ENCODE measurements at regions not wholly inside any gene's neighbourhood (a gene's known extent, or its start where the extent isn't known, plus 50 kb on each side); places are given as distances from the start of the nearest gene placed in this dataset.

DNA sequence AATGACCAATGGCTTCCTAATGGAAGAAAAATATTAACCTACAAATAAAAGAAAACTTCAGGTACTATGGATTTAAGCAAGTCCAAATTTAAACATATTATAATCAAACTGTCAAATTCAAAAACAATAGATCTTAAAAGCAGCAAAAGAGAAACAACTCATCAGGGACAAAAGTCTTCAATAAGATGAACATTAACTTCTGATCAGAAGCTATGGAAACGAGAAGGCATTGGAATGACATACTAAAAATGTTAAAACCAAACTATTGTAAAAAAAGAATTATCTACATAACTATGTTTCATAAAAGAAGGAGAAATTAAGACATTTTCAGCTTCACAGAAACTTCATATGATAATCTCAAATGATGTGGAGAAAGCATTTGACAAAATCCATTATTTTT is 334.7 kb downstream of the ANKRD7 start:
- FAIRE-seq (no peak), DNase-seq (ENCODE audit: insufficient read length, low spot score) (no peak)

DNA sequence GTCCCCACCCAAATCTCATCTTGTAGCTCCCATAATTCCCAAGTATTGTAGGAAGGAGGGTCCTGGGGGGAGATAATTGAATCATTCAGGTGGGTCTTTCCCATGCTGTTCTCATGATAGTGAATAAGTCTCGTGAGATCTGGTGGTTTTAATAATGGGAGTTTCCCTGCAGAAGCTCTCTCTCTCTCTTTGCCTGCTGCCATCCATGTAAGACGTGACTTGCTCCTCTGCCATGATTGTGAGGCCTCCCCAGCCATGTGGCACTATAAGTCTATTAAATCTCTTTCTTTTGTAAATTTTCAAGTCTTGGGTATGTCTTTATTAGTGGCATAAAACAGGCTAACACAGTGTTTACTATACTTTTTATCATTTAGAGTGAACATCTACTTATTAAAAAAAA is 338.8 kb downstream of the ANKRD7 start:
- FAIRE-seq (no peak), DNase-seq (ENCODE audit: insufficient read length, low spot score) (no peak)

DNA sequence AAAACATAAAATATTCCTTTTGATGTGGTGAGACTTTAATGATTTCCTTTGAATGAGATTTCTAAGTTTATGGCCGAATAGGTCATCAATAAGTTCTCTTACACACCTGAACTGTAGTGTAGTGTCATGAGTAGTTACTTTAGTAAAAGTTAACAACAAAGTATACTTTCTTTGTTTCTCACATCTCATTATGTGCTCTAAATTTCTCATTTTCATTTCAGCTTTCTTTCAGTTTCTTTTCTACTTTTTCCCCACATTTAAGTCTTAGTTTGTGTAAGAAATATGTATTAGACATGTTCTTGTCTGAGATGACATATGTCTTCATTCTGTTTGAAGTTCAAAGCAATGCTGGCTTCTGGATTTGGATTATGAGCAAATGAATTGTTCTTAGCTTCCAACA is 348.1 kb downstream of the ANKRD7 start:
- DNase-seq (ENCODE audit: insufficient read length, low spot score): no peak
- no peak for FAIRE-seq

DNA sequence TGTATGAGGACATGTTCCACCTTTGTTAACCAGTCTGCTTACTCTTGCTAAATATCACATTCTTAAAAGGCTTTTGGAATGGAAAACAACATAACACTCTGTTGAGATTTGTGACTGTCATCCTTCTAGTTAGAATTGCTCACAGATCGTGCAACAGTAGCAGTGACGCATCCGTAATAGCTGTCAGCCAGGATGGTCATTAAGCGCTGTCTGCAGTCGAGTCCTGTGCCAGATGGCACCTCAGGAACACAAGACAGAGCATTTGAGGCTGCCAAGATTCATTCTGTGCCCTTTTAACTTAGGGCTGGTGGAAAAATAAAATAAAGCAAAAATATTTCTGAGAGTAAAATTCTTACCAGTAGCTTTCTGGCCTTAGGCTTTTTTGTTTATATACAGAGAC is 348.6 kb downstream of the ANKRD7 start:
- DNase-seq (ENCODE audit: insufficient read length, low spot score) (no peak), FAIRE-seq (no peak)

DNA sequence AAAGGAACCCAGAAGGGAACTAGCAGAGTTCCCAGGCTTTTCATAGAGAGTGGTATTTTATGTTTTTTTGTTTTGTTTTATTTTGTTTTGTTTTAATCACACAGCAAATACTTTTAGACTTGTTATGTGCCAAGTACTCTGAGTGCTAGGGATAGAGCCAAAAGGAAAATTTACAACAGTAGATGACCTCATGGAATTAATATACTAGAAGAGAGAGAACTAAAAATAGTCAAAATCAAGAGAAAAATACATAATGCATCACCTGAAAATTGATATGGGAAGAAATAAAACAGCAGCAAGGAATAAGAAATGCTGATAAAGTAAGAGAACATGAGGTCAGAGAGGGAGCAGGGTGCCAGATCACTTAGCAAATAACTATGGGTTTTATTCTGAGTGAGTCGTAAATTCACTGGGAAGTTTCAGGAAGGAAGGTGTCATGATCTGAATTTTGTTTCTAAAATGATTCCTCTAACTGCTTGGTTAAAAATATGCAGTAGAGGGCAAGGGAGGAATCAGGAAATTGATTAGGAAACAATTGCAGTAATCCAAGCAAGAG is 351.0 kb downstream of the ANKRD7 start:
- no peak for DNase-seq (ENCODE audit: insufficient read length, low spot score)
- no peak for FAIRE-seq

DNA sequence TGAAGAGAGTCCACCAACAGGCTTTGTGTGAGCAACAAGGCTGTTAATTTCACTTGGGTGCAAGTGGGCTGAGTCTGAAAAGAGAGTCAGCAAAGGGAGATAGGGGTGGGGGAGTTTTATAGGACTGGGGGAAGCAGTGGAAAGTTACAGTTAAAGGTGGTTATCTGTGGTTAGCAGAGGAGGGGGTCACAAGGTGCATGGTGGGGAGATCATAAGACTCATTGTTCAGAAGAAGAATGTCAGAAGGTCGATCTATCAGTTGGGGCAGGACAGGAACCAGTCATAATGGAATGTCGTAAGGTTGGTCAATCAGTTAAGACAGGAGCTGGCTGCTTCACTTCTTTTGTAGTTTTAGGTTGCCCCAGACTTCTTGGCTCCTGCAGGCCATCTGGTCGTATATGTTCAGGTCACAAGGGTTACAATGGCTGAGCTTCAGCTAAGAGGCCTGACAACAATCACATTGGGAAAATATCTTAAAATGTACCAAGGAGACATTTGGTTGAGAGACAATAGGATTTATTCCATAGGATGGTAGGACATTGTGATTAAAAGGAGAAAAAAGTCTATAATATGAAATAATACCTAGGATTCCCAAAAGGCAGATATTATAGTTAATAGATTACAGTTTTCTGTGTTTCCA is 356.4 kb downstream of the ANKRD7 start:
- FAIRE-seq (no peak), DNase-seq (ENCODE audit: insufficient read length, low spot score) (no peak)

DNA sequence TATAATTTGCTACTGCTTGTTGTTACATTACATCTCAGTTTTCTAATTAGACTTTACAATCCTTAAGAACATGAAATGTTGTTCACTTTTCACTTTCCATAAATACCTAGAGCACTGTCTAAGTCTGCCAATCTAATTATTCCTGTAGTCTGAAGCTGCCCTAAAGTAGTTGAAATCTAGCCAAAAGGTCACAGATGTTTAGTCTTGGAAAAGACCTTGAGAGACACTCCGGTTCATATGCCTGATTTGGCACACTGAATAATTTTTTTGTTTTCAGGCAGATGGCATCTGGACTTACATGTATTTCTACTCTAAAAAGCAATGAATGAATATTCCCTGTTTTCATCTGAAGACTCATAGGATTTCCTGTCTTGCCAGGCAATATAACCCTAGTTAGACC is 359.1 kb downstream of the ANKRD7 start:
- FAIRE-seq (no peak), DNase-seq (ENCODE audit: insufficient read length, low spot score) (no peak)

DNA sequence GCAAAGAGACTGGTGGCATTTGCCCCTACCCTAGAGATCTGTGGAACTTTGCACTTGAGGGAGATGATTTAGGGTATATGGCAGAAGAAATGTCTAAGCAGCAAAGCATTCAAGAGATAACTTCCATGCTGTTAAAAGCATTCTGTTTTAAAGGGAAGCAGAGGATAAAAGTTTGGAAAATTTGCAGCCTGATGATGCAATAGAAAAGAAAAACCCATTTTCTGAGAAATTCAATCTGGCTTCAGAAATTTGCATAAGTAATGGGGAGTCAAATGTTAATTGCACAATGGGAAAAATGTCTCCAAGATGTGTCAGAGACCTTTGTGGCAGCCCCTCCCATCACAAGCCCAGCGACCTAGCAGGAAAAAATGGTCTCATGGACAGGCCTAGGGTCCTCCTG is 361.7 kb downstream of the ANKRD7 start:
- FAIRE-seq (no peak), DNase-seq (ENCODE audit: insufficient read length, low spot score) (no peak)

DNA sequence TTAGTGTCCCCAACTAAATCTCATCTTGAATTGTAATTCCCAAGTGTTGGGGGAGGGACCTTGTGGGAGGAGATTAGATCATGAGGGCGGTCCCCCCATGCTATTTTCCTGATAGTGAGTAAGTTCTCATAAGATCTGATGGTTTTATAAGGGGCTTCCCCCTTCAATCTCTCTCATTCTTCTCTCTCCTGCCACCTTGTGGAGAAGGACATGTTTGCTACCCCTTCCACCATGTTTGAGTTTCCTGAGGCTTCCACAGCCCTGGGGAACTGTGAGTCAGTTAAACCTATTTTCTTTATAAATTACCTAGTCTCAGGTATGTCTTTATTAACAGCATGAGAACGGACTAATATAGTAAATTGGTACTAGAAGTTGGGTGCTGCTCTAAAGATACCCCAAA is 365.6 kb downstream of the ANKRD7 start:
- FAIRE-seq: no peak
- DNase-seq (ENCODE audit: insufficient read length, low spot score): no peak

DNA sequence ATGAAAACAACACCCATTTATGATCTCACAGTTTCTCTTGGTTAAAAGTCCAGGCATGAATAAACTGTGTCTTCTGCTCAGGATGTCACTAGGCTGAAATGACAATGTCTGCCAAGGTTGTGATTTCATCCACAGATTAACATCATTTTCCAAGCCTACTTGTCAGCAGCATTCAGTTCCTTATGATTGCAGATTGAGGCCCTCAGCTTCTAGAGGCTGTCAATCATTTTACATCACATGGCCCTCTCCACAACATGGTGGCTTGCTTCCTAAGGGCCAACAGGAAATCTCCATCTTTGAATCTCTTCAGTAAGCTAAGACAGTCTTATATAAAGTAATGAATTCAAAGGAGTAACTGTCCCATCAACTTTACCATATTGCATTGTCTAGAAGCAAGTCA is 377.6 kb downstream of the ANKRD7 start:
- no peak for DNase-seq (ENCODE audit: insufficient read length, low spot score)
- FAIRE-seq: no peak

DNA sequence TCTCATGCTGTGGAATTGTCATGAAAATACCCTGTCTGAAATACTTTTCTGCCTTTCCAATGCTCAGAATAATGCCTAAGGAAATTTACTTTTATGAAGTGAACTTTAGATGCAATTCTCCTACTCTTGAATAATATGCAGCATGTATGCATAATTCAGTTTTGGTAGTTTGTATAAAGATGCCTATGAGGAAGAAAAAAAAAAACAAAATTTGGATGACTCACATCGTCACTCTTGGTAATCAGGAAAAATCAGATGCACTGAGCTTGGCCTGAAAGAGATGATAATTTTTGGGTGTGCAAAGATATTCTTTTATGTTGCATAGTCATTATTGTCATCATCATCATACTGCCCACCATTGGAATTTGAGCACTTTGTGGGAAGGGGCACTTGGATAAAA is 382.1 kb downstream of the ANKRD7 start:
- DNase-seq (ENCODE audit: insufficient read length, low spot score) (no peak), FAIRE-seq (no peak)

DNA sequence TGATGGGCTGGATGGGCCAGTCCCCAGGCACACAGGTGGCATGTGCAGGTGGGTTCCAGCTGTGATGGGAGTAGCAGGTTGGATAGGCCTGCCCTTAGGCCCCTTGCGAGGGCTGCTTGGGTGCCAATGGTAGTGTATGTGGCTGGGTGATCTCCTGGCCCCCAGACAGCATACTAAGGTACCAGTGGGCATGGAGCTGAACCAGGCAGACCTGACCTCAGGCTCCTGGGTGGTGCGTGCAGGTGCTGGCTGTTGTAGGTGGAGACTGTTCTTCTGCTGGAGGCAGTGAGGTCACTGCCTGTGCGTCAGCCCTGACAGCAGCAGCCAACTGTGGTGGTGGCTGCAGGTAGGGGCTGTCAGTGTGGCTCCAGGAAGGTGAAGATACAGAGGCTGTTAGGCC is 384.7 kb downstream of the ANKRD7 start:
- no peak for FAIRE-seq
- no peak for DNase-seq (ENCODE audit: insufficient read length, low spot score)

DNA sequence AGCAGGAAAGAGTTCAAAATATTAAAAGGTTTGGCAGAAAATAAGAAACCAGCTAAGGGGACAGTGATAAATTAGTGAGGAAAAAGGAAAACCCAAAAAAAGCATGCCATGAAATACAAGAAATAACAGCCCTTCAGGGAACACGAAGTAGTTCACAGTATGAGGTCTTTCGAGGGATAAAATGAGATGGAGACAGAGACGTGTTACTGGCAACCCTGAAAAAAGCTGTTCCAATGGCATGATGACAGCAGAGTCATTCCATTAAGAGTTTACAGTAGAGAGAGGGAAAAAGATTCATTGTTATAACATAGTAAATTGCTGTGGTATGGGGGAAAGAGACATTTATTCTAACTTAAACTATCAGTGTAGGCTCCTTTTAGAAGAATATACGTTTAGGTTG is 391.2 kb downstream of the ANKRD7 start:
- DNase-seq (ENCODE audit: insufficient read length, low spot score): no peak

DNA sequence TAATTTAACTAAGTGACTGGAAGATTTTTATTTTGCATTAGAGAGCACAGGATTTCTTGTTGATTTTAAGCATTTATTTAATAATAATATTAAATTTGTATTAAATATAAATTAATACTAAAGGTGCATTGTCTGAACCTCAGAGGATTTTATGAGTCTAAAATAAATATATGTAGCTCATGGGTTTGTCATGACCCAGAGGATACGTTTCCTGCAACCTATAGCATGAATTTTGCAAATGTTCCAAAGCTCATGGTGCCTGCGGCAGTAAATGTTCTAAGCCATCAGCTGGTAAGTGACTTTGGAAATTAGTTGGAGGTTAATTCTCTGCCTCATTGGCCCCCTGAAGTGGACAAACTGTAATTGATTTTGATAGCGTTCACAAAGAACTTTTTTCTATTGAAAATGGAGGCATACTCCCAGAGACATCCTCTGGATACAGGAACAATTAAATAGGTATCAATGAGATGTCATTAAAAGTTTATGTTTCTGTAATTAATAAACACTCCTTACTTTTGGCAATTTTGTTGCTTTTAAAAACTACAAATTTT is 397.4 kb downstream of the ANKRD7 start:
- DNase-seq (ENCODE audit: insufficient read length, low spot score): no peak
- no peak for FAIRE-seq

More for the DNA sequence above, 391.2 kb downstream of the ANKRD7 start:
- FAIRE-seq: no peak

DNA sequence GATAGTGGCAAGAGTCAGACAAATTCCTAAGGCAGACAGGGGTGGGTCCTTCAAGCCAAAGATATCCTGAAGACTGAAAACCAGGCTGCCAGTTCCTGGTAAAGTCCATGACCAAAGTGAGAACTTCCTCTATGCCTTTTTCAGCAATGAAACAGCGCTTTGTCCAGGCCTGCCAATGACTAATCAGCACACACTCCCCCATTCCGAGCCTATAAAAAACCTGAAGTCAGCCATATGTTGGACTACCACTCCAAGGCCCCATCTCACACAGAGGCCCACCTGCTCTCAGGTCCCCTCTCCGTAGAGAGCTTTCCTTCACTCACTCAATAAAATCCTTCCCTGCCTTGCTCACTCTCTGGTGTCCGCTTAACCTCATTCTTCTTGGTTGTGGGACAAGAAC is 402.2 kb downstream of the ANKRD7 start:
- no peak for DNase-seq (ENCODE audit: insufficient read length, low spot score)
- FAIRE-seq: no peak

DNA sequence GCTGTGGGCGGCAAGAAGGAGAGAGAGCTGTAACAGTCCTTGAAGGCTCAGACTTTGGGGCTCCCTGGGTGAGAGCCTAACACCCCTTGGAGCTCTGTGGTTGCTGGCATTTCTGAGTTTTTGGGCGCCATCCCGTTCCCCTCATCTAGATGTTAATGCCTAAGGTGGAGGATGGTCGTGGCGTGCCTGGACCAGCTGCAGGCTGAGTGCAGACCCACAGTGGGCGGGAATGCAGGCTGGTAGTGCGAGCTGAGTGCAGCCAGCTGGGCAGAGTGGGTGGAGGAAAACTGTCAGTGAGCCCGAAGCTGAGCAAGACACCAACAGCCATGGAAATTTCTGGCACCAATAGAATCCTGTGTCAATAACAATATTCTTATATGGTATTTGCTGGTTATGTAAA is 403.0 kb downstream of the ANKRD7 start:
- DNase-seq (ENCODE audit: insufficient read length, low spot score): no peak
- FAIRE-seq: no peak

DNA sequence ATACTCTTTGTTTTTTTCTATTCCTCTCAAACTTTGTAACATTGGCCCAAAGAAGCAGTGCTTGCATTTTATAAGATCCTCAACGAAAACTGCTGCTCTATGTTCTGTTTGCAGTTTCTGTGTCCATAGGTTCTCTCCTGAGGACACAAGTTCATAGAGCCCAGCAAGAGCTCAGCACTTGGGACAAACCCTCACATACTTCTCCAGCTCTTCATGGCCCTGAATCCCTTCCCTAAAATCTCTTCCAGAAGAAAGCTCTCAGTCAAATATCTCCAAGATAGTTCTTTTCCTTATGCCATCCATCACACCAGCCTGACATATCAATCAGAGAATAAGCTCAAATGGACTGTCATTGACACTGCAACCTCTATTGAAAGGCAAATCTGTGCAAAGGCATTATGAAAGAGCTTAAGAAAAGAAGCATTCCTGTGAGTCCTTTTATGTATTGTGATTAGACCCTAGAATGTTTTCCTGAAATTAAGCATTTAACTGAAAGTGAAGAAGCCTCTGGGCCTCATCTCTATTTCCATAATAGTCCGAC is 405.5 kb downstream of the ANKRD7 start:
- DNase-seq (ENCODE audit: insufficient read length, low spot score): no peak
- FAIRE-seq: no peak

DNA sequence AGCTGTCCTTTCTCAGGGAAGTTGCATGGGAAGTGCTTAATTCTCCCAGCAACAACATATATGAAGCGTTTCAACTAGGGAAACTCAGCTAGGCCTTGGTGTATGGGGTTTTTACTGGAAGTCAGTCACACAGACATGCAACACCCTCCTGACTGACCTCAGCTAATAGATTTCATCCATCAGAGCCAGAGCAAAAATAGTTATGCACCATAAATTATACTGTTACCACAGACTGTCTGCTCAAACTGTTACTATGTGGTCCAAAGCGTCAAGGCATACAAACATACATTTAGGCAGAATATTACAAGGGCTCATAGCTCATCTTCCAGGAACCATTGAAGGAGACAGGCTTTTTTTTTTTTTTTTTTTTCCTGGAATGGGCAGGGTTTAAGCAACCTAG is 417.9 kb downstream of the ANKRD7 start:
- FAIRE-seq (no peak), DNase-seq (ENCODE audit: insufficient read length, low spot score) (no peak)

DNA sequence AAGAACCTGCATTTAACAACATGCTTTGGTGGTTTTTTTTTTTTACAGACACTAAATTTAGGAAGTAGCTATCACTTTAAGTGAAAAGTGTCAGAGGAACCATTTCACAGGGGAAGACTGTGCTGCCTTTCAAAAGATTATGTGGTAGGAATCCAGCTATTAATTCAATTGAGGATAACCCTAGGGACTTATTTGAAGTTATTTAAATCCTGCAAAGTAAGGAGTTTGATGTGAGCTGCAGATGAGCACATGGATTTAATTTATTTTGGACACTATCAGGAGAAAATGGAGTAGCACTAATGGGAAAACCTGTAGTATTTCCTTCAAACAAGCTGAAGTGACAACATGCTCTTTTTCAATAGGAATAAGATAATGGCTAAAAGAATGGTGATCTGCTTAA is 419.8 kb downstream of the ANKRD7 start:
- DNase-seq (ENCODE audit: insufficient read length, low spot score): no peak
- FAIRE-seq: no peak

DNA sequence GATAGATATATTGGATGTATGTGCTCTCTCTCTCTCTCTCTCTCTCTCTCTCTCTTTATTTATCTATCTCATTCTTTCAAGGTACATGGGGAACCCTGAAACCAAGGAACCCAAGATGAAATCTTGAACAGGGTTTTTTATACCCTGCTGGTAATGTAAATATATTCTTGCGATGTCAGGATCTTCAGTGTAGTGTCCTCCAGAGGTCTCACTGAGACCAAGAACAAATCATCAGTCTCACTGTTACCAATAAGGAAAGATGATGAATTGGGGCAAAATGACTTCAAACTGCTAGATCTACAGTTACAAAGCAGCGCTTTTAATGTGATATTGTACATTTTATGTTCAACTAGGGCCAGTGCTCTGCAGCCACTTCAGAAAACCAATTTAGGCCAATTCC is 423.5 kb downstream of the ANKRD7 start:
- DNase-seq (ENCODE audit: insufficient read length, low spot score) (no peak), FAIRE-seq (no peak)

DNA sequence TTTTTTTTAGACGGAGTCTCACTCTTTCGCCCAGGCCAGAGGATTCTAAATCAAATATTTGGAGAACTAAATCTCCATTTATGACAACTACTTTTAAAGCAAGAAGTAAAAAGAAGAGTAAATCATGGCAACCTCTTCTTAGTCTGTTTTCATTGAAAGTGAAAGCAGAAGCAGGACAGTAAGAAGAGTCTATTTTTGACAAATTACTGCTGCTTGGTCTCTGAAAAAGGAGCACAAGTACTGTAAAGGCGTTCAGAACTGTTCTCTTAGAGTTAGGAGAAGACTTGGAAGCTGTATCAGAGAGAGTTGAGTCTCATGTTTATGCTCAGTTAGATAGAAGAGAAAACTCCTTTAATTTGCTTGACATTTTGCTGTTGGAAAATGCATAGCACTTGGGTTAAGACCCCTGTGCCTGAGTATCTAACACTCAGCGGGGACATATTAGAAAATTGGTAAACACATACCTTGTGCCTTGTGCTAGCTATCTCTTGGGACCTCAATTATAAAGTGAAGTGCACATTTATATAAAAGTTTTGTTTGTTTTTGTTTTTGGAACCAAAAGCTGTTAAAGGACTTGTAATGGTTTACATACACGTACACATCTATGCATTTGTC is 433.0 kb downstream of the ANKRD7 start:
- FAIRE-seq (no peak), DNase-seq (ENCODE audit: insufficient read length, low spot score) (no peak)

DNA sequence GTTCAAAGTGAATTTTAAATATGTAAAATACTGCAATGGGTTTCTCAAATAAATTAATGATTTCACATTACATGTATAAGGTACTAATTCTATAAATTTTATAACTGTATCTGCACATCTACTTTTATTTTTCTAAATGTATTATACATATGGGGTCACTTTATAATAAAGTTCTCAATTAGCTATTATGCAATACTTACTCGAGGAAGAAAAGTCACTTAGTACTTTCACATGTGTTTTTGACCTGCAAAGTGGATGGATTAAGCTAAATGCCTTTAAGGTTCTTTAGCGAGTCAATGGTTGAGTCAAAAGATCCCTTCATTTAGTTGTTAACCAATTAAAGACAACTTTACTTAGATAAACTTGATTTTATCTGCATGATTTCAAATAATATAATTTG is 437.8 kb downstream of the ANKRD7 start:
- no peak for DNase-seq (ENCODE audit: insufficient read length, low spot score)
- no peak for FAIRE-seq

Data from HTR-8/SVneo (cell line).